C4-2B (cell line): ENCODE measurements at regions not wholly inside any gene's neighbourhood (a gene's known extent, or its start where the extent isn't known, plus 50 kb on each side); places are given as distances from the start of the nearest gene placed in this dataset.

Source experiments
- CTCF ChIP-seq: fragments of 450-650 bp; conservative IDR thresholded peaks from 2 replicates; pipeline ENCODE4 v1.5.1; 2017; ENCODE audit warnings: mild to moderate bottlenecking
- ZFX ChIP-seq: fragments of 450-650 bp; IDR thresholded peaks from 2 replicates; pipeline ENCODE4 v1.6.1; 2017

GRCh38 chr12:90896164-90896563, 58.8 kb downstream of the CCER1 start:
- no peak for TF ChIP-seq CTCF
- TF ChIP-seq ZFX = no peak
